Peyer's patch (tissue), 4 donors: ENCODE measurements at regions not wholly inside any gene's neighbourhood (a gene's known extent, or its start where the extent isn't known, plus 50 kb on each side); places are given as distances from the start of the nearest gene placed in this dataset.

Source experiments
- DNase-seq, 3 donors: peaks; one replicate each; pipeline ENCODE4 v3.0.0-alpha.2; 2017 to 2019
- H3K27ac ChIP-seq, 4 donors: fragments of 200-600 bp; sonication (generic); one replicate each; pipeline ENCODE4 v1.5.1; 2016 to 2019
- H3K27me3 ChIP-seq, 2 donors: fragments of 200-600 bp; sonication (generic); one replicate each; pipeline ENCODE4 v1.5.1; 2019
- H3K36me3 ChIP-seq, 3 donors: fragments of 200-600 bp; sonication (generic); one replicate each; pipeline ENCODE4 v1.5.1; 2016 to 2019
- H3K4me1 ChIP-seq, 4 donors: fragments of 200-600 bp; sonication (generic); one replicate each; pipeline ENCODE4 v1.5.1; 2016 to 2019
- H3K4me3 ChIP-seq, 4 donors: fragments of 200-600 bp; sonication (generic); 1 replicate in 3 of 4; 2 replicates in 1 of 4; pipeline ENCODE4 v1.5.1; 2016 to 2019; ENCODE audit warnings: mild to moderate bottlenecking in 1 of 4
- H3K9me3 ChIP-seq, 4 donors: fragments of 200-600 bp; sonication (generic); one replicate each; pipeline ENCODE4 v1.5.1; 2016 to 2019; ENCODE audit warnings: mild to moderate bottlenecking in 1 of 4
- CTCF ChIP-seq, 6 experiments: fragments of 450-650 bp in 4 of 6; fragments of 200-600 bp in 2 of 6; sonication (generic) in 1 of 6; IDR thresholded peaks; one replicate each; pipeline ENCODE4 v1.5.1; 2017 to 2019; ENCODE audit warnings: antibody characterized with exemption in 6 of 6, mild to moderate bottlenecking in 3 of 6, moderate library complexity in 1 of 6
- POLR2A ChIP-seq, 2 donors: fragments of 450-650 bp; IDR thresholded peaks; one replicate each; pipeline ENCODE4 v1.5.1; 2017; ENCODE audit warnings: antibody characterized with exemption in 2 of 2, mild to moderate bottlenecking in 2 of 2, moderate library complexity in 2 of 2

DNA sequence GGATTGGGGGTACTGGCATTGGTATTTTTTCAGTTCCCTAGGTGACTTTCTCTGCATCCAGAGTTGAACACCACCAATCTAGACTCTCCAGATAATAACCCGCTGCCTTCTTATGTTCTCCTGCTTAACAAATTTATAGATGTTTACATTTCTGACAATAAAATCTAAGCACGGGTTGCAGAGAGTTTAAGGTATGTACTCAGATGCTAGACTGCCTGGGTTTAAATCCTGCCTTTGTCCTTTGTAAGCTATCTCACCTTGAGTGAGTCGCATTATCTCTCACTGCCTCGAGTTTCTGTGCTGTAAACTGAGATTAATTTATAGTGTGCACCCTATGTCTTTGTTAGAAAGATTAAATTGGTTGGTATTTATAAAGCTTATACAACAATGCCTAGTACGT, 131.4 kb upstream of the ARGLU1 start:
- H3K27me3 ChIP-seq = no peaks in the 10 kb centered on the region
- no peak overlapping the region for H3K4me3 ChIP-seq
- H3K9me3 ChIP-seq = no peaks in the 10 kb centered on the region
- no peaks in the 10 kb centered on the region for H3K36me3 ChIP-seq
- no peak for DNase-seq
- no peak overlapping the region for H3K27ac ChIP-seq
- TF ChIP-seq CTCF (IDR thresholded peaks at IDR 0.05) (no peak), POLR2A (IDR thresholded peaks at IDR 0.05) (no peak)
- H3K4me1 ChIP-seq = no peaks in the 10 kb centered on the region

DNA sequence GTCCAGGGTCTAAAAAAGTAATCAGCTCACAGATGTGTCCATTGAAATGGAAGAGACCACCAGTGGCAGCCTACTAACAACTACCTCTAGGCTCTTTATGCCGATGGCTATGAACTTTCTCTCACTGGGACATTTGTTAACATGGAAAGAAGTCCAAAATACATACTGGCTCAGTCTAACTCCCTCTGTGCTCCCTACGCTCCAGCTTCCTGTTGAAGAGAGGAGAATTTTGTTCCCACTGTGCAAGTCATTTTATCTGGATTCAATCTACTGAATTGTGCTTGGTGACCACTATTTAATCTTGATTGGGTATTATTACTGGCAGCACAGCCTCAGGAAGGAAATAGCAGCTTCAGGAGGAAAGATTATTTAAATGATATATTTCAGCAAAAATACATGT, 128.8 kb upstream of the ARGLU1 start:
- no peak for TF ChIP-seq CTCF (IDR thresholded peaks at IDR 0.05)
- TF ChIP-seq POLR2A (IDR thresholded peaks at IDR 0.05) = no peak
- Histone ChIP-seq H3K27me3 (no peaks in the 10 kb centered on the region), H3K27ac (peak overlapping the region in 1 of 4 donors; percentile 3), H3K36me3 (no peaks in the 10 kb centered on the region), H3K4me3 (no peak overlapping the region), H3K4me1 (no peaks in the 10 kb centered on the region), H3K9me3 (no peaks in the 10 kb centered on the region)
- DNase-seq = no peak

DNA sequence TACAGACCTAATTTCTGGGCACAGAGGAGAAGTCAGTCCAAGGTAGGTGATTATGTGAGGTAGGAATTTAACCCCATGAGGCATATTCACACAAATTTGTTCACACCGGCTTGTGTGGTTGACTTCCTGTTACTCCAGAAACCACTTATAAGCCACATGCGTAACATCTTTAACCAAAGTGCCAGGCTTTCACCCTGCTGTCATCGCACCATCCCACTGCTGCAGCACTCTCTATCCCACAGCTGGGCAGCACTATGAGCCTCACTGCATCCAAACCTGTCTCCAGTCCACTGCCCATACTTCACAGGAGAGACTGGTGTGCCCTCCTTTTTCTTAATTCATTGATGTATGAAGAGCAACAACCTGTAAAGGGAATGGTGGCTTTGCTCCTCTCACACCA, 128.2 kb upstream of the ARGLU1 start:
- Histone ChIP-seq H3K36me3 (no peaks in the 10 kb centered on the region), H3K9me3 (no peaks in the 10 kb centered on the region), H3K4me1 (no peaks in the 10 kb centered on the region), H3K27ac (peak overlapping the region in 1 of 4 donors; percentile 3), H3K27me3 (no peaks in the 10 kb centered on the region), H3K4me3 (no peak overlapping the region)
- TF ChIP-seq POLR2A (IDR thresholded peaks at IDR 0.05) = no peak
- TF ChIP-seq CTCF (IDR thresholded peaks at IDR 0.05) = no peak
- no peak for DNase-seq

GRCh38 chr13:106695139-106695538, 127.2 kb upstream of the ARGLU1 start:
- Histone ChIP-seq H3K9me3 (no peaks in the 10 kb centered on the region), H3K27me3 (no peaks in the 10 kb centered on the region), H3K36me3 (no peaks in the 10 kb centered on the region), H3K4me1 (no peaks in the 10 kb centered on the region), H3K27ac (no peak overlapping the region), H3K4me3 (no peak overlapping the region)
- TF ChIP-seq CTCF (IDR thresholded peaks at IDR 0.05) = no peak
- TF ChIP-seq POLR2A (IDR thresholded peaks at IDR 0.05) = no peak
- DNase-seq = no peak

- DNase-seq = no peak
- H3K27ac ChIP-seq = no peak overlapping the region
- TF ChIP-seq POLR2A (IDR thresholded peaks at IDR 0.05) (no peak), CTCF (IDR thresholded peaks at IDR 0.05) (no peak)
- H3K4me1 ChIP-seq = no peaks in the 10 kb centered on the region
- H3K27me3 ChIP-seq = no peaks in the 10 kb centered on the region
- H3K4me3 ChIP-seq = no peak overlapping the region
- H3K9me3 ChIP-seq = no peaks in the 10 kb centered on the region
- H3K36me3 ChIP-seq = no peaks in the 10 kb centered on the region
Measured at GRCh38 chr13:106691861-106692260, 123.9 kb upstream of the ARGLU1 start.

DNA sequence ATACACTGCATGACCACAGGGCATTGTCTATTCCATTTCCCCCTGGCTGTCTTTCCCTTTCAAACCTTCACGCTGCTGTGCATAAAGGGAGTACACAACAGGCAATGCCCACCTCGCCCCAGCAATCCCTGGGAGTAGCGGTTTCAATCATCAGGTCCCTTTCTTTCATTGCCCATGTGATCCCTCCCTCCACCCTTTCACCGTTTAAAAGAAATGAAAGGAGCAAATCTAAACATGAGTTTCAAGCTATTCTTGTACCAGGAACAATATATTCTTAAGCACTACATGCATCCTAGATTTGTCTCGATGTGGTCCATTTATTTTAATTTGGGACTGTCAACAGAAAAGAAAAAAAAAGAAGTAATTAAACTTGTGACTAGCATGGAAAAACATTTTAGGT, 123.4 kb upstream of the ARGLU1 start:
- Histone ChIP-seq H3K36me3 (no peaks in the 10 kb centered on the region), H3K9me3 (no peaks in the 10 kb centered on the region), H3K27me3 (no peaks in the 10 kb centered on the region), H3K4me1 (no peaks in the 10 kb centered on the region), H3K27ac (no peak overlapping the region), H3K4me3 (no peak overlapping the region)
- TF ChIP-seq CTCF (IDR thresholded peaks at IDR 0.05) (no peak), POLR2A (IDR thresholded peaks at IDR 0.05) (no peak)
- DNase-seq = no peak
